Activated CD4-positive, alpha-beta T cell treated with anti-CD3 and anti-CD28 coated beads, Interleukin-2, Interleukin-4, amounts not matched to agents 100 ng/mL and 50 ng/mL, durations not matched to agents 16 hours and 8 hours (primary cell): ENCODE measurements at regions not wholly inside any gene's neighbourhood (a gene's known extent, or its start where the extent isn't known, plus 50 kb on each side); places are given as distances from the start of the nearest gene placed in this dataset.
"Not testable (repeated sequence)": the region's sequence is repeated elsewhere in the genome, so short reads cannot be mapped to it uniquely, and the experiment has no call there.

Experiments
- DNase-seq: peaks from one replicate; pipeline ENCODE4 v3.0.0-alpha.2; 2020; ENCODE audit warnings: low spot score

- DNase-seq = no peak
Observed at GRCh38 chr10:113470372-113471240, 82.2 kb upstream of the HABP2 start.

- no peak for DNase-seq
Observed at GRCh38 chr10:113471241-113471996, 81.4 kb upstream of the HABP2 start.

- no peak for DNase-seq
Observed at GRCh38 chr10:113473011-113473410, 79.8 kb upstream of the HABP2 start.

GRCh38 chr10:113473851-113474250, 79.0 kb upstream of the HABP2 start:
- no peak for DNase-seq

GRCh38 chr10:113474752-113475151, 78.1 kb upstream of the HABP2 start:
- no peak for DNase-seq

GRCh38 chr10:113475381-113475807, 77.5 kb upstream of the HABP2 start:
- no peak for DNase-seq

GRCh38 chr10:113476191-113476590, 76.7 kb upstream of the HABP2 start:
- no peak for DNase-seq

GRCh38 chr10:113476673-113477072, 76.2 kb upstream of the HABP2 start:
- DNase-seq = no peak

GRCh38 chr10:113477451-113477850, 75.4 kb upstream of the HABP2 start:
- no peak for DNase-seq

- no peak for DNase-seq
Observed at GRCh38 chr10:113479346-113480080, 73.3 kb upstream of the HABP2 start.

- no peak for DNase-seq
Observed at GRCh38 chr10:113480081-113480360, 72.8 kb upstream of the HABP2 start.

- no peak for DNase-seq
Observed at GRCh38 chr10:113480851-113481502, 71.9 kb upstream of the HABP2 start.

GRCh38 chr10:113484487-113484886, 68.4 kb upstream of the HABP2 start:
- DNase-seq = no peak

GRCh38 chr10:113485736-113486135, 67.1 kb upstream of the HABP2 start:
- no peak for DNase-seq

- no peak for DNase-seq
Observed at GRCh38 chr10:113486531-113486930, 66.3 kb upstream of the HABP2 start.

GRCh38 chr10:113487154-113487553, 65.7 kb upstream of the HABP2 start:
- no peak for DNase-seq

- DNase-seq = no peak
Observed at GRCh38 chr10:113488186-113488585, 64.7 kb upstream of the HABP2 start.

- DNase-seq = not testable (repeated sequence)
Observed at GRCh38 chr10:113489522-113489921, 63.3 kb upstream of the HABP2 start.

- DNase-seq = no peak
Observed at GRCh38 chr10:113491967-113492565, 60.8 kb upstream of the HABP2 start.

GRCh38 chr10:113493195-113493594, 59.7 kb upstream of the HABP2 start:
- no peak for DNase-seq

GRCh38 chr10:113493882-113494301, 59.0 kb upstream of the HABP2 start:
- DNase-seq = no peak

- no peak for DNase-seq
Observed at GRCh38 chr10:113494761-113495160, 58.1 kb upstream of the HABP2 start.
